K562 (cell line): ENCODE measurements at regions not wholly inside any gene's neighbourhood (a gene's known extent, or its start where the extent isn't known, plus 50 kb on each side); places are given as distances from the start of the nearest gene placed in this dataset.

Experiments
- CBX1 ChIP-seq: sonication (generic); IDR thresholded peaks from 2 replicates; pipeline ENCODE4 v1.6.1; 2016; ENCODE audit warnings: antibody characterized with exemption, low read depth, mild to moderate bottlenecking
- CEBPB ChIP-seq: fragments of 450-650 bp; IDR thresholded peaks from 2 replicates; pipeline ENCODE4 v1.6.1; 2016; ENCODE audit warnings: missing genetic modification characterization, missing compliant biosample characterization
- CHD2 ChIP-seq: IDR thresholded peaks from 2 replicates; pipeline ENCODE4 v1.6.1; 2011; ENCODE audit warnings: low read depth, low read length
- DIDO1 ChIP-seq: fragments of 450-650 bp; IDR thresholded peaks from 2 replicates; pipeline ENCODE4 v1.6.1; 2016; ENCODE audit warnings: low read depth, missing biosample characterization, missing genetic modification characterization
- DNMT1 ChIP-seq: fragments of 450-650 bp; IDR thresholded peaks from 2 replicates; pipeline ENCODE4 v1.6.1; 2016; ENCODE audit warnings: antibody characterized with exemption, mild to moderate bottlenecking
- ELK3 ChIP-seq: fragments of 450-650 bp; formaldehyde crosslinking; IDR thresholded peaks from 2 replicates; pipeline ENCODE4 v1.4.0; 2020; ENCODE audit warnings: mild to moderate bottlenecking
- EP300 ChIP-seq: IDR thresholded peaks from 2 replicates; pipeline ENCODE4 v1.6.1; 2012; ENCODE audit warnings: low read length, improper control_type of control experiment
- HNRNPUL1 ChIP-seq: fragments of 200-400 bp; formaldehyde crosslinking; IDR thresholded peaks from 2 replicates; pipeline ENCODE4 v1.6.1; 2017; ENCODE audit warnings: low read length
- ID3 ChIP-seq, 2 experiments: fragments of 250-450 bp in 1 of 2; fragments of 450-650 bp in 1 of 2; sonication (Bioruptor Pico) in 1 of 2; IDR thresholded peaks; 2 replicates each; pipeline versions ENCODE4 v1.6.1 to v1.8.0; 2016 to 2021; ENCODE audit warnings: mild to moderate bottlenecking in 2 of 2, moderate library complexity in 2 of 2, missing compliant biosample characterization in 1 of 2, missing genetic modification characterization in 1 of 2
- KLF6 ChIP-seq: fragments of 250-450 bp; sonication (Bioruptor Pico); IDR thresholded peaks from 2 replicates; pipeline ENCODE4 v1.4.0; 2020; ENCODE audit warnings: mild to moderate bottlenecking, moderate library complexity, borderline replicate concordance
- LEF1 ChIP-seq: fragments of 450-650 bp; IDR thresholded peaks from 2 replicates; pipeline ENCODE4 v1.6.1; 2016; ENCODE audit warnings: mild to moderate bottlenecking
- MCM3 ChIP-seq: fragments of 450-650 bp; IDR thresholded peaks from 2 replicates; pipeline ENCODE4 v1.6.1; 2016
- MCM7 ChIP-seq, 2 experiments: fragments of 450-650 bp; IDR thresholded peaks; 2 replicates each; pipeline ENCODE4 v1.6.1; 2016 to 2018
- NR2C2 ChIP-seq, 2 experiments: fragments of 200-800 bp in 1 of 2; sonication (Bioruptor generic) in 1 of 2; sonication (generic) in 1 of 2; formaldehyde crosslinking in 1 of 2; IDR thresholded peaks; 2 replicates each; pipeline versions ENCODE4 v1.6.1 to v1.8.0; 2016 to 2022; ENCODE audit warnings: mild to moderate bottlenecking in 1 of 2, missing compliant biosample characterization in 1 of 2, missing genetic modification characterization in 1 of 2, missing genetic modification reagents in 1 of 2
- POLR2G ChIP-seq: fragments of 200-400 bp; formaldehyde crosslinking; IDR thresholded peaks from 2 replicates; pipeline ENCODE4 v1.6.1; 2017; ENCODE audit warnings: low read depth, mild to moderate bottlenecking, antibody characterized with exemption, low read length, moderate library complexity
- PPARD ChIP-seq: fragments of 250-450 bp; sonication (Bioruptor Pico); IDR thresholded peaks from 2 replicates; pipeline ENCODE4 v1.8.0; 2022; ENCODE audit warnings: inconsistent platforms, mild to moderate bottlenecking, moderate library complexity
- SAFB2 ChIP-seq: fragments of 200-400 bp; formaldehyde crosslinking; IDR thresholded peaks from 2 replicates; pipeline ENCODE4 v1.6.1; 2018; ENCODE audit warnings: borderline replicate concordance, low read length, low read depth, moderate library complexity; ENCODE audit not compliant: severe bottlenecking
- SETDB1 ChIP-seq: IDR thresholded peaks from one replicate; pipeline ENCODE4 v1.6.1; 2012; ENCODE audit warnings: low read length, control low read depth, inconsistent platforms
- SMAD1 ChIP-seq: fragments of 150-350 bp; IDR thresholded peaks from 2 replicates; pipeline ENCODE4 v1.6.1; 2014; ENCODE audit warnings: low read length, low read depth; ENCODE audit not compliant: partially characterized antibody
- SNIP1 ChIP-seq: fragments of 450-650 bp; IDR thresholded peaks from 2 replicates; pipeline ENCODE4 v1.7.1; 2017; ENCODE audit warnings: low read depth, mild to moderate bottlenecking
- VEZF1 ChIP-seq: fragments of 200-800 bp; sonication (Bioruptor generic); IDR thresholded peaks from 2 replicates; pipeline ENCODE4 v1.6.1; 2017; ENCODE audit warnings: missing genetic modification characterization, missing compliant biosample characterization
- YY1 ChIP-seq, 3 experiments: IDR thresholded peaks; 2 replicates each; pipeline ENCODE4 v1.6.1; 2011; ENCODE audit warnings: low read length in 2 of 3, mild to moderate bottlenecking in 2 of 3, moderate library complexity in 2 of 3, borderline replicate concordance in 1 of 3, control low read depth in 1 of 3, low read depth in 1 of 3; ENCODE audit not compliant: insufficient read depth in 3 of 3, insufficient replicate concordance in 2 of 3, control insufficient read depth in 1 of 3, insufficient read length in 1 of 3; ENCODE audit errors: extremely low read depth in 1 of 3
- ZBTB5 ChIP-seq: fragments of 450-650 bp; IDR thresholded peaks from 2 replicates; pipeline ENCODE4 v1.6.1; 2017; ENCODE audit warnings: antibody characterized with exemption
- ZNF583 ChIP-seq: fragments of 250-450 bp; sonication (Bioruptor Pico); IDR thresholded peaks from 2 replicates; pipeline ENCODE4 v1.4.0; 2020
- ZNF764 ChIP-seq: fragments of 250-450 bp; sonication (Bioruptor Pico); IDR thresholded peaks from 2 replicates; pipeline ENCODE4 v1.4.0; 2020; ENCODE audit warnings: low read depth, mild to moderate bottlenecking, moderate library complexity

GRCh38 chr5:94094793-94095441, 353.5 kb upstream of the POU5F2 start (continued):
- no peak for TF ChIP-seq CBX1
- no peak for TF ChIP-seq MCM7 (IDR thresholded peaks at IDR 0.05)
- no peak for TF ChIP-seq LEF1
- TF ChIP-seq DIDO1: no peak
- TF ChIP-seq CHD2: no peak
- TF ChIP-seq DNMT1: no peak
- TF ChIP-seq ELK3 (CRISPR knock-in tag): no peak
- no peak for TF ChIP-seq SETDB1
- no peak for TF ChIP-seq CEBPB (tag)
- TF ChIP-seq POLR2G: no peak
- no peak for TF ChIP-seq ZNF583 (CRISPR knock-in tag)
- peak; percentile 4; the same call in 1 of the 2 replicates for TF ChIP-seq EP300
- TF ChIP-seq VEZF1 (CRISPR knock-in tag): peak; percentile 77
- TF ChIP-seq ZNF764 (CRISPR knock-in tag): no peak
- TF ChIP-seq SNIP1: no peak
- TF ChIP-seq KLF6 (CRISPR knock-in tag): no peak
- no peak for TF ChIP-seq ID3 (CRISPR knock-in tag; IDR thresholded peaks at IDR 0.05)
- no peak; the same call in 1 of the 2 replicates for TF ChIP-seq ID3 (tag; IDR thresholded peaks at IDR 0.05)
- TF ChIP-seq NR2C2 (CRISPR knock-in tag; IDR thresholded peaks at IDR 0.05): no peak
- peak; percentile 69 for TF ChIP-seq NR2C2 (tag; IDR thresholded peaks at IDR 0.05)
- TF ChIP-seq YY1 (IDR thresholded peaks at IDR 0.05; ENCODE audit: borderline replicate concordance in 1 of 3, control insufficient read depth in 1 of 3, extremely low read depth in 1 of 3, insufficient read depth in 3 of 3, insufficient read length in 1 of 3, insufficient replicate concordance in 2 of 3, low read depth in 1 of 3, low read length in 2 of 3): no peak
- no peak for TF ChIP-seq PPARD (CRISPR knock-in tag)
- TF ChIP-seq SAFB2: no peak
- no peak for TF ChIP-seq HNRNPUL1
- no peak for TF ChIP-seq ZBTB5
- no peak for TF ChIP-seq SMAD1
- TF ChIP-seq MCM3: no peak
